Neural crest cell (in vitro differentiated cells): ENCODE measurements at regions not wholly inside any gene's neighbourhood (a gene's known extent, or its start where the extent isn't known, plus 50 kb on each side); places are given as distances from the start of the nearest gene placed in this dataset.

ENCODE experiments used
- DNase-seq: peaks from one replicate; pipeline ENCODE4 v3.0.0; 2021; ENCODE audit warnings: low read depth, mixed read lengths, low spot score
- H3K27ac Mint-ChIP-seq: one replicate; pipeline ENCODE4 v1.8.0; 2021; ENCODE audit warnings: mild to moderate bottlenecking, mixed read lengths; ENCODE audit not compliant: unreplicated experiment
- H3K27me3 Mint-ChIP-seq: 2 replicates; pipeline ENCODE4 v1.8.0; 2021; ENCODE audit warnings: low read depth, mild to moderate bottlenecking, mixed read lengths
- H3K36me3 Mint-ChIP-seq: 2 replicates; pipeline ENCODE4 v1.8.0; 2021; ENCODE audit warnings: low read depth, mild to moderate bottlenecking, mixed read lengths
- H3K4me1 Mint-ChIP-seq: 2 replicates; pipeline ENCODE4 v1.8.0; 2021; ENCODE audit warnings: mixed read lengths
- H3K4me3 Mint-ChIP-seq: one replicate; pipeline ENCODE4 v1.8.0; 2021; ENCODE audit warnings: mild to moderate bottlenecking, mixed read lengths
- H3K9me3 Mint-ChIP-seq: 2 replicates; pipeline ENCODE4 v1.8.0; 2021; ENCODE audit warnings: mixed read lengths
- TF ChIP-seq, protein P1 (sequence below): fragments of 200-600 bp; sonication (generic); conservative IDR thresholded peaks from 2 replicates; pipeline ENCODE4 v1.5.0; 2021; ENCODE audit warnings: antibody characterized with exemption, mild to moderate bottlenecking

DNA sequence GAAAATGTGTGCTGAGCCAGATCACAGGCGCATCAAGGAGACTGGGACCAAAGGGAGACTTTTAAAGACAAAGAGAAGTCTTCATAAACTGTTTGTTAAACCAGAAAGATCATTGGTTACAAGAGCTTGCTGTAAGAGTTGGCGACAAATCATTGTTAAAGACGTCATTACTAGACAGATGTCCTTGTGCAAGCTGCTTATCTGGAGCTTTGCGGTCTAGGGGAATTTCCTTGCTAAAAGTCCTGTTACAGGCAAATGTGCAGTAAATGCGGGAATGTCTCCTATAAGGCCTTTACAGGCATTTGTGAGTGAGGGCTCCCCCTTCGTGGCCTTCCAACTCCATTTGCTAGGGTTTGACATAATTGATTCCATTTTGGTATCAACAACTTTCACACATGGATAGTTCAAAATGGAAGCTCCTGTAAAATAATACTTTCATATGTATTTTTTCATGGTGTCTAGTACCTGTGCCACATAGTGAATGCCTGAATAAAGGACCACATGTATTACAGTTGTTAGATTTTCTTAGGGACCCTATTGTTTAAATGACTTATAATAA lies 362.4 kb downstream of the UTRN start:
- peaks cover 43% of the 10 kb centered on the region for H3K4me1 Mint-ChIP-seq
- DNase-seq, result no peak

DNA sequence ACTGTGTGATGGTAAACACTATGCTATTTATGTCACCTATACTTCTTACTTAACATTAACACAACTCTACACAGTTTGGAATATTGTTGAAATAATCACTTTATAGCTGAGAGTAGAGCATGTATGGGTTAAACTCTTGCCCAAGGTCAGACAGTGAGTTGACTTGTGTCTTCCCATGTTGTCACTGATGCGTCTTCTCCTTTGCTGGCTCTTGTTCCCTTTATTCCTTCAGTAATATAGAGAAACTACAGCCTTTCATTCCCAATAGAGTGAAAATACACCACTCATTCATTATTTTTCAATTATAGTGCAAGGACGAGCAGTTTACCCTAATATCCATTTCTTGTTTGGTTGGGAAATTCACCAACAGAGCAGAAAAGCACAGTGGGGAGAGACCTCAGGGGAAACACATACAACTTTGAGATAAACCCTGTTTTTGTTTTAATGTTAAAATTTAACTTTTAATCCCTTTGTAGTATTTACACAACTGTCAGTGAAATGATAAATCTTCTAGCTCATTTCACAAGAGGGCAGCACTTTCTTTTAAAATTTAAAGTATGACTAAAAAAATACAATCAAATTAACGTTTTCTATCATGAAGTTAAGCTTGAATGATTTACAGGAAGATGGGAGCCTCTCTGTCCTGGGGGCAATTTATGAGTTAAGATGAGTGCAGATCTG lies 363.0 kb downstream of the UTRN start:
- Mint-ChIP-seq H3K4me1 (peaks cover 49% of the 10 kb centered on the region), H3K27ac (peak overlapping the region; percentile 46), H3K9me3 (no peaks in the 10 kb centered on the region), H3K27me3 (no peaks in the 10 kb centered on the region), H3K4me3 (no peak overlapping the region), H3K36me3 (peaks cover 5% of the 10 kb centered on the region)
- TF ChIP-seq, protein P1, sequence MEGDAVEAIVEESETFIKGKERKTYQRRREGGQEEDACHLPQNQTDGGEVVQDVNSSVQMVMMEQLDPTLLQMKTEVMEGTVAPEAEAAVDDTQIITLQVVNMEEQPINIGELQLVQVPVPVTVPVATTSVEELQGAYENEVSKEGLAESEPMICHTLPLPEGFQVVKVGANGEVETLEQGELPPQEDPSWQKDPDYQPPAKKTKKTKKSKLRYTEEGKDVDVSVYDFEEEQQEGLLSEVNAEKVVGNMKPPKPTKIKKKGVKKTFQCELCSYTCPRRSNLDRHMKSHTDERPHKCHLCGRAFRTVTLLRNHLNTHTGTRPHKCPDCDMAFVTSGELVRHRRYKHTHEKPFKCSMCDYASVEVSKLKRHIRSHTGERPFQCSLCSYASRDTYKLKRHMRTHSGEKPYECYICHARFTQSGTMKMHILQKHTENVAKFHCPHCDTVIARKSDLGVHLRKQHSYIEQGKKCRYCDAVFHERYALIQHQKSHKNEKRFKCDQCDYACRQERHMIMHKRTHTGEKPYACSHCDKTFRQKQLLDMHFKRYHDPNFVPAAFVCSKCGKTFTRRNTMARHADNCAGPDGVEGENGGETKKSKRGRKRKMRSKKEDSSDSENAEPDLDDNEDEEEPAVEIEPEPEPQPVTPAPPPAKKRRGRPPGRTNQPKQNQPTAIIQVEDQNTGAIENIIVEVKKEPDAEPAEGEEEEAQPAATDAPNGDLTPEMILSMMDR, result no peak
- DNase-seq, result no peak

More for the DNA sequence above, 362.4 kb downstream of the UTRN start:
- no peaks in the 10 kb centered on the region for H3K27me3 Mint-ChIP-seq
- H3K36me3 Mint-ChIP-seq, result peaks cover 5% of the 10 kb centered on the region
- no peak overlapping the region for H3K27ac Mint-ChIP-seq
- H3K9me3 Mint-ChIP-seq, result no peaks in the 10 kb centered on the region
- no peak overlapping the region for H3K4me3 Mint-ChIP-seq
- TF ChIP-seq, protein P1, result no peak

DNA sequence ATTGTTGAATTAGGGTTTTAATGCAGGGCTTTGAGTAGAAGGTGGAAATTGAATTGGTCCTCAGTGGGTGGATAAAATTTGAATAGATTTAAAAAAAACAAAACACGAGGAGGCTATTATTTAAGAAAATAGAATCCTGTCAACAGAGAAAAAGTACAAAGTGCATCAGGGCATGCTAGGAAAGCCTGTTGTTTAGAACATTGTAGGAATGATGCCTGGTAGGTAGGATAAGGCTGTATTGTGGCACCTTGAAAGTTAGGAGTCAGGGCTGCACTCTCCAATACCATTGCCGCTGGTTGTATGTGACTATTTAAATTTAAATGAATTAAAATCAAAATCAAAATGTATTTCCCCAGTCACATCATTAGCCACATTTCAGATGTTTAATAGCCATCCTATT lies 363.9 kb downstream of the UTRN start:
- Mint-ChIP-seq H3K4me1 (peaks cover 57% of the 10 kb centered on the region), H3K36me3 (peaks cover 5% of the 10 kb centered on the region), H3K27ac (no peak overlapping the region), H3K27me3 (no peaks in the 10 kb centered on the region), H3K4me3 (no peak overlapping the region), H3K9me3 (no peaks in the 10 kb centered on the region)
- TF ChIP-seq, protein P1, result no peak
- DNase-seq, result no peak

DNA sequence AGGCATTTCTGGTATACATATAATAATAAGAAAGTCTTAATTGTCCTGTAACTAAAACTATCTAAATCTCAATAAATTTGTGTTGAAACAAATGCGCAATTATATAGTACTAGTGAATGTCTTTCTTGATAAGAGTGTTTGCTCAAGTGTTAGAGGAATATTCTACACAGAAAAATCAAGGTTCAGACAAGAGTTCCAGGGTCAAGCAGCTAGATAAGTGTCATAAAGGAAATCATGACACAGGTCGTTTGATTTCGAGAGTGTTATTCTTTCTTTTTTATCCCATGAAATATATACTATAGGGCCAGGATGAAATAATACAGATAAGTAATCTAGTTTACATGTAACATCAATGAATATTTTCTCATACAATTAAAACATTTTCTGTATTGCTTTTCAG lies 366.1 kb downstream of the UTRN start:
- Mint-ChIP-seq H3K27ac (no peak overlapping the region), H3K4me3 (no peak overlapping the region), H3K4me1 (peaks cover 67% of the 10 kb centered on the region), H3K9me3 (no peaks in the 10 kb centered on the region), H3K36me3 (peaks cover 5% of the 10 kb centered on the region), H3K27me3 (no peaks in the 10 kb centered on the region)
- no peak for DNase-seq
- TF ChIP-seq, protein P1, result no peak

DNA sequence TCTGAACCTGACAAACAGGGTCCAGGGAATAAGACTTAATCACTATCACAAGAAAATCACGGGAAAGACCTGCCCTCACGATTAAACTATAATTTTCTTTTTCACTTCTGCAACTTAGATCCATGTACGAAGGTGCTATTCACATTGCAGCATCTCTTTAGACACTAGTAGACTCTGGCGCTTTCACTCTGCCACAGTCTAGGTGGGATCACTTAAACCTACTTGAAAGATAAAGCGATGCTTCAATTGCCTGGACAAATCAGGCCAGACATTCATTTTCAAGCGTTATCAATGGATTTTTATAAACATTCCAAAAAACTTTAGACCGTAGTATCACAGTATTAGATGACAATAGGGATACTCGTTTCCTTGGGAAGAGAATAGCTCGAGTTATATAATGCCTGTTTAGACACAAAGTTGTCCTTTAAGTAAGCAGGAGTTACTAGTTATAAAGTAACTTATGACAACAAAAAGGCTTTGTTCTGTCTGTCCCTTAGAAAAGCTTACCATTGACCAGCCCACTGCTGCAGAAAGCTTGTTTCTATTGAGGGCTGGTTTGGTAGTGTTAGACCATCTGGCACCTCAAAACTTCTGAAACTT lies 367.3 kb downstream of the UTRN start:
- no peak overlapping the region for H3K27ac Mint-ChIP-seq
- H3K4me1 Mint-ChIP-seq, result peaks cover 60% of the 10 kb centered on the region
- H3K36me3 Mint-ChIP-seq, result peaks cover 5% of the 10 kb centered on the region
- no peaks in the 10 kb centered on the region for H3K27me3 Mint-ChIP-seq
- TF ChIP-seq, protein P1, result no peak
- peak overlapping the region; percentile 24 for H3K4me3 Mint-ChIP-seq
- no peak for DNase-seq
- no peaks in the 10 kb centered on the region for H3K9me3 Mint-ChIP-seq
